MM.1S (cell line): ENCODE measurements at regions not wholly inside any gene's neighbourhood (a gene's known extent, or its start where the extent isn't known, plus 50 kb on each side); places are given as distances from the start of the nearest gene placed in this dataset.

Experiments
- DNase-seq: peaks from one replicate; pipeline ENCODE4 v3.0.0-alpha.2; 2015
- H2AFZ ChIP-seq: fragments of 300-600 bp; sonication (generic); 2 replicates; pipeline ENCODE4 v1.6.0; 2016; ENCODE audit warnings: antibody characterized with exemption, low read length
- H3F3A ChIP-seq: fragments of 300-600 bp; sonication (generic); 2 replicates; pipeline ENCODE4 v1.6.1; 2016; ENCODE audit warnings: mild to moderate bottlenecking, antibody characterized with exemption, low read length, moderate library complexity, mixed read lengths; ENCODE audit not compliant: insufficient read depth
- H3K27ac ChIP-seq: fragments of 300-600 bp; sonication (generic); 2 replicates; pipeline ENCODE4 v1.5.1; 2016; ENCODE audit warnings: mild to moderate bottlenecking, low read length
- H3K27me3 ChIP-seq: fragments of 300-600 bp; sonication (generic); replicated peaks from 2 replicates; pipeline ENCODE4 v1.6.0; 2016; ENCODE audit warnings: low read length; ENCODE audit not compliant: insufficient read depth
- H3K36me3 ChIP-seq: fragments of 300-600 bp; sonication (generic); replicated peaks from 2 replicates; pipeline ENCODE4 v1.6.1; 2016; ENCODE audit warnings: mild to moderate bottlenecking, low read length, mixed read lengths; ENCODE audit not compliant: insufficient read depth
- H3K4me1 ChIP-seq: fragments of 300-600 bp; sonication (generic); 2 replicates; pipeline ENCODE4 v1.6.1; 2016; ENCODE audit warnings: low read length, mixed read lengths
- H3K4me2 ChIP-seq: fragments of 300-600 bp; sonication (generic); 2 replicates; pipeline ENCODE4 v1.6.0; 2016; ENCODE audit warnings: low read depth, low read length
- H3K4me3 ChIP-seq: fragments of 300-600 bp; sonication (generic); 2 replicates; pipeline ENCODE4 v1.5.1; 2016; ENCODE audit warnings: low read length, mixed read lengths
- H3K79me2 ChIP-seq: fragments of 300-600 bp; sonication (generic); 2 replicates; pipeline ENCODE4 v1.6.1; 2016; ENCODE audit warnings: mixed run types, low read length, mixed read lengths
- H3K9ac ChIP-seq: fragments of 300-600 bp; sonication (generic); 2 replicates; pipeline ENCODE4 v1.6.1; 2016; ENCODE audit warnings: low read length, mixed read lengths
- H3K9me2 ChIP-seq: fragments of 300-600 bp; sonication (generic); replicated peaks from 2 replicates; pipeline ENCODE4 v1.6.1; 2016; ENCODE audit warnings: mild to moderate bottlenecking, low read length, mixed read lengths; ENCODE audit not compliant: insufficient read depth
- H3K9me3 ChIP-seq: fragments of 300-600 bp; sonication (generic); replicated peaks from 2 replicates; pipeline ENCODE4 v1.6.1; 2016; ENCODE audit warnings: mild to moderate bottlenecking, low read length, mixed read lengths; ENCODE audit not compliant: insufficient read depth
- H4K20me1 ChIP-seq: fragments of 300-600 bp; sonication (generic); 2 replicates; pipeline ENCODE4 v1.6.1; 2016; ENCODE audit warnings: mild to moderate bottlenecking, low read length, moderate library complexity, mixed read lengths; ENCODE audit not compliant: insufficient read depth
- EZH2 ChIP-seq: fragments of 300-600 bp; sonication (generic); optimal IDR thresholded peaks from 2 replicates; pipeline ENCODE3; 2017; ENCODE audit warnings: low read depth, mild to moderate bottlenecking, antibody characterized with exemption, low read length, mixed read lengths
- EZH2phosphoT487 ChIP-seq: fragments of 300-600 bp; sonication (generic); IDR thresholded peaks from 2 replicates; pipeline ENCODE4 v1.6.1; 2018; ENCODE audit warnings: antibody characterized with exemption, low read length
- TF ChIP-seq, protein P1 (sequence below): fragments of 300-600 bp; sonication (generic); IDR thresholded peaks from 2 replicates; pipeline ENCODE4 v1.5.1; 2016; ENCODE audit warnings: antibody characterized with exemption, low read length, mixed read lengths

DNA sequence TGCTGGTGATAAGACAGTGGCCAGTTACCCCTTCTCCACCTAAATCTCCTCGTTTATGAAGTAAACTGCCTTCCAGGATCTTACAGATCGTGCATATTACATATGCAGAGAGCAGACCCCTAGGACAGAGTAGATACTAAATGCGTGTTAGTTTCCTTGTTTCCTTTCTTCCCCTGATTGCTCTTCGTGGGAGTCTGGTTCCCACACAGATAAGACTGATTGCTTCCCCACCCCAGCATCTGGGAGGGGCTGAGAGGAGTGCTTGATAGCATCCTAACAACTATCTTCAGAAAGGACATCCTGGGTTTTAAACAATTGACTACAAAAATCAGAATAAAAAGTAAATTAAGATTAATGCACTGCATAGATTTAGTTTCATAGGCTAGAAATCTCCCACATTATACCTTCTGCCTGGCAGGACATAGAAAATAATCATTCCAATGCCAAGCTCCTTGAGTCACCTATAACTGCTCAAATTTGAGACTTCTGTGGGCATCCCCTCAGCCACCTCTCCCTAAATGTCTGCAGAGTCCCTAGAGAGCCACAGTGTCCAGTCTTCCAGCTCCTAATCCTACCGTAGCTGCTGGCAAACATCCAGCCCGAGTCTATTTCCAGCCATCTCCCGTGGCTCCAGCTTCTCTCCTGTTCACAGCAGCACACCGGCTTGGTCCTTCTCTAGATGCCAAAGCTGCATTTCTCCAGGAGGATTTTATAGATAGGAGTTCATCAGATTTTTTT lies 128.3 kb downstream of the LRRC30 start:
- Histone ChIP-seq H4K20me1 (no peaks in the 10 kb centered on the region), H3F3A (no peaks in the 10 kb centered on the region), H3K4me1 (no peaks in the 10 kb centered on the region), H3K9me3 (no peaks in the 10 kb centered on the region), H3K79me2 (no peaks in the 10 kb centered on the region), H3K9me2 (no peaks in the 10 kb centered on the region), H3K27me3 (no peaks in the 10 kb centered on the region), H3K4me2 (no peak overlapping the region), H3K27ac (no peak overlapping the region), H3K4me3 (no peak overlapping the region), H3K9ac (no peak overlapping the region), H3K36me3 (no peaks in the 10 kb centered on the region), H2AFZ (no peak overlapping the region)
- TF ChIP-seq EZH2 = no peak
- TF ChIP-seq, protein P1, sequence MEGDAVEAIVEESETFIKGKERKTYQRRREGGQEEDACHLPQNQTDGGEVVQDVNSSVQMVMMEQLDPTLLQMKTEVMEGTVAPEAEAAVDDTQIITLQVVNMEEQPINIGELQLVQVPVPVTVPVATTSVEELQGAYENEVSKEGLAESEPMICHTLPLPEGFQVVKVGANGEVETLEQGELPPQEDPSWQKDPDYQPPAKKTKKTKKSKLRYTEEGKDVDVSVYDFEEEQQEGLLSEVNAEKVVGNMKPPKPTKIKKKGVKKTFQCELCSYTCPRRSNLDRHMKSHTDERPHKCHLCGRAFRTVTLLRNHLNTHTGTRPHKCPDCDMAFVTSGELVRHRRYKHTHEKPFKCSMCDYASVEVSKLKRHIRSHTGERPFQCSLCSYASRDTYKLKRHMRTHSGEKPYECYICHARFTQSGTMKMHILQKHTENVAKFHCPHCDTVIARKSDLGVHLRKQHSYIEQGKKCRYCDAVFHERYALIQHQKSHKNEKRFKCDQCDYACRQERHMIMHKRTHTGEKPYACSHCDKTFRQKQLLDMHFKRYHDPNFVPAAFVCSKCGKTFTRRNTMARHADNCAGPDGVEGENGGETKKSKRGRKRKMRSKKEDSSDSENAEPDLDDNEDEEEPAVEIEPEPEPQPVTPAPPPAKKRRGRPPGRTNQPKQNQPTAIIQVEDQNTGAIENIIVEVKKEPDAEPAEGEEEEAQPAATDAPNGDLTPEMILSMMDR = no peak
- no peak for TF ChIP-seq EZH2phosphoT487
- DNase-seq = no peak

DNA sequence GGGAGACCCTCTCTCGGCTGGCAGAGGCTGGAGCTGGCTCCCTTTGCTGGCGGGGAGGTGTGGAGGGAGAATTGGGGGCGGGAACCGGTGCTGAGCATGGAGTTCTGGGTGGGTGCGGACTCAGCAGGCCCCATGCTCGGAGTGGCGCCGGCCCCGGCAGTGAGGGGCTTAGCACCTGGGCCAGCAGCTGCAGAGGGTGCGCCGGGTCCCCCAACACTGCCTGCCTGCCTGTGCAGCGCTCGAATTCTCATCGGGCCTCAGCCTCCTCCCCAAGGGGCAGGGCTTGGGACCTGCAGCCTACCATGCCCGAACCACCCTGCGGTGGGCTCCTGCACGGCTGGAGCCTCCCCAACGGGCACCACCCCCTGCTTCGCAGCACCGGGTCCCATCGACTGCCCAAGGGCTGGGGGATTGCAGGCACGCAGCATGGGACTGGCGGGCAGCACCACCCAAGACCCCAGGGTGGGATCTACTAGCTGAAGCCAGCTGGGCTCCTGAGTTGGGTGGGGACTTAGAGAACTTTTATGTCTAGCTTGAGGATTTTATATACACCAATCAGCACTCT lies 129.8 kb downstream of the LRRC30 start:
- Histone ChIP-seq H4K20me1 (no peaks in the 10 kb centered on the region), H2AFZ (no peak overlapping the region), H3K36me3 (no peaks in the 10 kb centered on the region), H3K79me2 (no peaks in the 10 kb centered on the region), H3K9ac (no peak overlapping the region), H3F3A (no peaks in the 10 kb centered on the region), H3K4me1 (no peaks in the 10 kb centered on the region), H3K27me3 (no peaks in the 10 kb centered on the region), H3K4me2 (no peak overlapping the region), H3K9me3 (no peaks in the 10 kb centered on the region), H3K4me3 (no peak overlapping the region), H3K9me2 (no peaks in the 10 kb centered on the region), H3K27ac (no peak overlapping the region)
- TF ChIP-seq EZH2 (no peak), EZH2phosphoT487 (no peak)
- TF ChIP-seq, protein P1 = no peak
- no peak for DNase-seq

DNA sequence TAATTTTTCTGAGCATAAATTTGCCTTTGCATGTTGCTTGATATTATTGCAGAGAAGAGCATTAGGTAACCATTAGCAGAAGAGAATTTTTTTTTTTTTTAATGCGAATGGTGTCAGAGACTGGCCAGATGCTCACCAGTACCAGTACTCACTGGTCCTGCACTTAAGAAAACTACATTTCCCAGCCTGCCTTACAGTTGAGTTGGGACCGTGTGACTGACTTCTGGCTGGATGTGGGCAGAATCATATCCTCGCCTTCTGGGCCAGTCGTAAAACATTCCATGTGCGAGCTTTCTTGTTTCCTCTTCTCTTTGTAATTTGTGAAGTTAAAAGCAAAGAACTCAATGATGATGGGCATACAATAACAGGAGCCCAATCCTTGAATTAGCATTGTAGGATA lies 132.4 kb downstream of the LRRC30 start:
- no peak for DNase-seq
- Histone ChIP-seq H3K9ac (no peak overlapping the region), H2AFZ (no peak overlapping the region), H3K4me1 (no peaks in the 10 kb centered on the region), H3K9me3 (no peaks in the 10 kb centered on the region), H3K27me3 (no peaks in the 10 kb centered on the region), H3K27ac (no peak overlapping the region), H3K4me2 (no peak overlapping the region; the same call in 1 of the 2 replicates), H3F3A (no peaks in the 10 kb centered on the region), H3K9me2 (no peaks in the 10 kb centered on the region), H4K20me1 (no peaks in the 10 kb centered on the region), H3K79me2 (no peaks in the 10 kb centered on the region), H3K36me3 (no peaks in the 10 kb centered on the region), H3K4me3 (no peak overlapping the region)
- TF ChIP-seq, protein P1 = no peak
- TF ChIP-seq EZH2phosphoT487 (no peak), EZH2 (no peak)
